ENCODE measurements at regions not wholly inside any gene's neighbourhood (a gene's known extent, or its start where the extent isn't known, plus 50 kb on each side); places are given as distances from the start of the nearest gene placed in this dataset.

DNA sequence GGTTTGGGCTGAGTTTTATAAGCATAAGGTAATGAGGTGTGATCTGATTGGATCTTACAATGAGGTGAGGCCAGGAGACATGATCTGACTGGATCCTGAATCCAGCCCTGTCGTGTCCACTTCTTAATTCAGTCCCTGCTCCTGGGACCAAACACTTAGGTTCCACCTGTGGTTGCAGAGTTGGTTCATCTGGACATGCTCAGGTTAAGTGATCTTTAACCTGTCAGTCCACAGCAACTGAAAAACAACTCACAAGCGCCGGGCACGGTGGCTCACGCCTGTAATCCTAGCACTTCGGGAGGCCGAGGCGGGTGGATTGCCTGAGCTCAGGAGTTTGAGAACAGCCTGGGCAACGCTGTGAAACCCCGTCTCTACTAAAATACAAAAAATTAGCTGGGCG, 679.3 kb upstream of the ALCAM start:
- Histone ChIP-seq H3K36me3 (no peaks in the 10 kb centered on the region), H3K27ac (no peak overlapping the region), H3K9me3 (peaks cover 0 to 5% of the 10 kb centered on the region in 2 donors), H3K4me1 (no peaks in the 10 kb centered on the region), H3K4me3 (no peak overlapping the region), H3K27me3 (no peaks in the 10 kb centered on the region)
- ATAC-seq (no peak), DNase-seq (peak in 1 of 4 donors; percentile 53)
- intact Hi-C loops (cut with DNase I): no loop called here
- TF ChIP-seq, protein P1, sequence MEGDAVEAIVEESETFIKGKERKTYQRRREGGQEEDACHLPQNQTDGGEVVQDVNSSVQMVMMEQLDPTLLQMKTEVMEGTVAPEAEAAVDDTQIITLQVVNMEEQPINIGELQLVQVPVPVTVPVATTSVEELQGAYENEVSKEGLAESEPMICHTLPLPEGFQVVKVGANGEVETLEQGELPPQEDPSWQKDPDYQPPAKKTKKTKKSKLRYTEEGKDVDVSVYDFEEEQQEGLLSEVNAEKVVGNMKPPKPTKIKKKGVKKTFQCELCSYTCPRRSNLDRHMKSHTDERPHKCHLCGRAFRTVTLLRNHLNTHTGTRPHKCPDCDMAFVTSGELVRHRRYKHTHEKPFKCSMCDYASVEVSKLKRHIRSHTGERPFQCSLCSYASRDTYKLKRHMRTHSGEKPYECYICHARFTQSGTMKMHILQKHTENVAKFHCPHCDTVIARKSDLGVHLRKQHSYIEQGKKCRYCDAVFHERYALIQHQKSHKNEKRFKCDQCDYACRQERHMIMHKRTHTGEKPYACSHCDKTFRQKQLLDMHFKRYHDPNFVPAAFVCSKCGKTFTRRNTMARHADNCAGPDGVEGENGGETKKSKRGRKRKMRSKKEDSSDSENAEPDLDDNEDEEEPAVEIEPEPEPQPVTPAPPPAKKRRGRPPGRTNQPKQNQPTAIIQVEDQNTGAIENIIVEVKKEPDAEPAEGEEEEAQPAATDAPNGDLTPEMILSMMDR (IDR thresholded peaks at IDR 0.05): no peak

DNA sequence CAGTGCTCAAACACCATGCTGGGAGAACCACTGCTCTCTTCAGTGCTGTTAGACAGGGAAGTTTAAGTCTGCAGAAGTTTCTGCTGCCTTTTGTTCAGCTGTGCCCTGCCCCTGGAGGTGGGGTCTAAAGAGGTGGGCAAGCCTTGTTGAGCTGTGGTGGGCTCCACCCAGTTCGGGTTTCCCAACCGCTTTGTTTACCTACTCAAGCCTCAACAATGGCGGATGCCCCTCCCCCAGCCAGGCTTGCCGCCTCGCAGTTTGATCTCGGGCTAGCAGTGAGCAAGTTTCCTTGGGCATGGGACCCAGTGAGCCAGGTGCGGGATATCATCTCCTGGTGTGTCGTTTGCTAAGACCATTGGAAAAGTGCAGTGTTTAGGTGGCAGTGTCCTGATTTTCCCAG, 670.2 kb upstream of the ALCAM start:
- TF ChIP-seq, protein P1 (IDR thresholded peaks at IDR 0.05): no peak
- Histone ChIP-seq H3K36me3 (no peaks in the 10 kb centered on the region), H3K9me3 (no peaks in the 10 kb centered on the region), H3K4me1 (no peaks in the 10 kb centered on the region), H3K27me3 (no peaks in the 10 kb centered on the region), H3K27ac (no peak overlapping the region), H3K4me3 (no peak overlapping the region)
- DNase-seq (peak in 1 of 4 donors; percentile 22), ATAC-seq (no peak)
- intact Hi-C loops (cut with DNase I): no loop called here

DNA sequence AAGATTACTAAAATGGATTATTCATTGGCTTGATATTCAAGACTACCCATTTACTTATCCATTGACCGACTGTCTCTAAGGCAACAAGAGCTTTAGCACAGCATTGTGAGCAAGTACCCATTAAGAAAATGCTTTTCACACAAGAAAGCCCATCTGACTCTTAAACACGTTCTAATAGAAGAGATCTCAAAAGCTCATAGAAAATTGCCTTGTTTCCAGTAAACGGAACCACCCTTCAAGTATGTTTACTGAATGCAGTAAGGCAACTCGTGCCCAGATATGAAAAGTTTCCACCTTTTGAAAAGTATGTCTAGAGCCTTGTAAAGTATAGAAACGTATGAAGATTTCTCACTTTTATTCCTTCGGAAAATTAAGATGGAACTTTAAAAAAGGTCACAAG, 655.3 kb upstream of the ALCAM start:
- intact Hi-C loops (cut with DNase I): no loop called here
- Histone ChIP-seq H3K9me3 (no peaks in the 10 kb centered on the region), H3K4me1 (no peaks in the 10 kb centered on the region), H3K36me3 (no peaks in the 10 kb centered on the region), H3K27me3 (no peaks in the 10 kb centered on the region), H3K4me3 (no peak overlapping the region), H3K27ac (no peak overlapping the region)
- TF ChIP-seq, protein P1 (IDR thresholded peaks at IDR 0.05): no peak
- DNase-seq: no peak
- peak; percentile 68 for ATAC-seq

DNA sequence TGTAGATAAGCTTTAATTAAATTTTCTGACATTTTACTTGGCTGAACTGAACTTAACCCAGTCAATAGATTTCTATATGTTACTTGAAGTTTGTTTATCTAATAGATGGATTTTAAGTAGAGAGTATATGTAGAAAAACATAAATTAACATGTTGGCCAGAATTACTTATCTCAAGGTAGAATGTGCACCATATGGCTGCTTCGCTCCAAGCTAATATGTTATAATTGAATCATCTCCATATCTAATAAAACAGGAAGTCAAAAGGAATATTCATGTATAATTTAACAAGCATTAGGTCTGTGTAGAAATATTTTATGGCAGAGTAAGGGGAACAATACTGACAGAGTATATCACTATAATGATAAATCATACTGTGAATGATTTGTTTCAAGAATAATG, 650.7 kb upstream of the ALCAM start:
- Histone ChIP-seq H3K27me3 (no peaks in the 10 kb centered on the region), H3K4me1 (no peaks in the 10 kb centered on the region), H3K4me3 (no peak overlapping the region), H3K36me3 (no peaks in the 10 kb centered on the region), H3K9me3 (no peaks in the 10 kb centered on the region), H3K27ac (no peak overlapping the region)
- DNase-seq (no peak), ATAC-seq (no peak)
- intact Hi-C loops (cut with DNase I): no loop called here
- TF ChIP-seq, protein P1 (IDR thresholded peaks at IDR 0.05): no peak

DNA sequence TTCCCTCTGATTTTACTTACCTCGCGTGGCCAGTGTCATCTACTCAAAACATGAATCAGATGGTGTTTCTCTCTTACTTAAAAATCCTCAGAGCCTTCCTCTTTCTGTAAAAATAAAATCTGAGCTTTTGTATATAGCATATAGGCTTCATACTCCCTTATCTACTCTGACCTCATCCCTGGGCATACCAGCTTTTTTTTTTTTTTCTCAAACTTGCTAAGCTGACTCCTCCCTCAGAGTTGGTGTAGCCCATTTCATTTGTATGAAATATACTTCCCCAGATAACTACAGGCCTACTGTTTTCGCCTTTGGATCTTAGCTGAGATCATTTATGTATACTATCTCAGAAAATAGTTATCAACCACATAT, 648.9 kb upstream of the ALCAM start:
- no peaks in the 10 kb centered on the region for H3K36me3 ChIP-seq
- ATAC-seq (no peak), DNase-seq (no peak)
- TF ChIP-seq, protein P1 (IDR thresholded peaks at IDR 0.05): no peak
- H3K4me1 ChIP-seq: no peaks in the 10 kb centered on the region
- H3K9me3 ChIP-seq: no peaks in the 10 kb centered on the region
- no peak overlapping the region for H3K4me3 ChIP-seq
- H3K27me3 ChIP-seq: no peaks in the 10 kb centered on the region
- intact Hi-C loops (cut with DNase I): no loop called here
- H3K27ac ChIP-seq: no peak overlapping the region

Measured in left lung (tissue), 4 donors.